ENCODE measurements at regions not wholly inside any gene's neighbourhood (a gene's known extent, or its start where the extent isn't known, plus 50 kb on each side); places are given as distances from the start of the nearest gene placed in this dataset.

DNA sequence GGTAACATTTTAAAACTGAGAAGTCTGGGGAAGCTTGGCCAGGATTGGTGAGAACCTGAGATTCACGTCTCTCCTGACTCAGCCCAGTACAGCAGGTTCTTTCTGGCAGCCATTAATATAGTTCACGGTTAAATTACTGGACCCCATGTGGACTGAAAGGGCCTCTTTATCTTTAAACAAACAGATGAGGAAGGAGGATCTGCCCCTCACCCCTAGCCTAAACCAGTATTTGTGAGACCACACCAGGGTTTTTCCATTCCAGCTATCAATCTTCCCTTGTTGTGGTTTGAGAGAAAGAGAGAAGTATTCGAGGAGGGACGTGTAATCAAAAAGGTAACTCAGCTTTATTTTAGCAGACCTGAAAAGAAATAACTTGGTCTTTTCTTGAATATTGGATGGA is 137.1 kb downstream of the PROX1 start:
- peak overlapping the region; percentile 55 for H3K27ac Mint-ChIP-seq

DNA sequence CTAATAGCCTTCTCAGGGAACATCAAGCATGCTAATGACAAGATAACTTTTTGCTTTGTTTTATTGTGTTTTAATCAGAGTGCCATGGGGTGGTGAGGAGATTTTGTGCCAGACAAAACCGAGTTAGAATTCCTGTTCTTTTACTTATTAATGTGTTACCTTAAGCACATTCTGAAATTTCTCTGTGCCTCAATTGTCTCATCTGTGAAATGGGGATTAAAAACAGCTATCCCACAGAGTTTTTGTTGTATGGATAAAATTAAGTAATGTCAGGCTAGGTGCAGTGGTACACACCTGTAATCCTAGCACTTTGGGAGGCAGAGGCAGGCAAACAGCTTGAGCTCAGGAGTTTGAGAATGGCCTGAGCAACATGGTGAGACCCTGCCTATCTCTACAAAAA is 138.0 kb downstream of the PROX1 start:
- peaks cover 32% of the 10 kb centered on the region for H3K4me1 Mint-ChIP-seq (ENCODE audit: unreplicated experiment)
- no peaks in the 10 kb centered on the region for H3K36me3 Mint-ChIP-seq
- H3K4me3 Mint-ChIP-seq, result no peak overlapping the region
- H3K9me3 Mint-ChIP-seq, result no peaks in the 10 kb centered on the region
- TF ChIP-seq, protein P1, sequence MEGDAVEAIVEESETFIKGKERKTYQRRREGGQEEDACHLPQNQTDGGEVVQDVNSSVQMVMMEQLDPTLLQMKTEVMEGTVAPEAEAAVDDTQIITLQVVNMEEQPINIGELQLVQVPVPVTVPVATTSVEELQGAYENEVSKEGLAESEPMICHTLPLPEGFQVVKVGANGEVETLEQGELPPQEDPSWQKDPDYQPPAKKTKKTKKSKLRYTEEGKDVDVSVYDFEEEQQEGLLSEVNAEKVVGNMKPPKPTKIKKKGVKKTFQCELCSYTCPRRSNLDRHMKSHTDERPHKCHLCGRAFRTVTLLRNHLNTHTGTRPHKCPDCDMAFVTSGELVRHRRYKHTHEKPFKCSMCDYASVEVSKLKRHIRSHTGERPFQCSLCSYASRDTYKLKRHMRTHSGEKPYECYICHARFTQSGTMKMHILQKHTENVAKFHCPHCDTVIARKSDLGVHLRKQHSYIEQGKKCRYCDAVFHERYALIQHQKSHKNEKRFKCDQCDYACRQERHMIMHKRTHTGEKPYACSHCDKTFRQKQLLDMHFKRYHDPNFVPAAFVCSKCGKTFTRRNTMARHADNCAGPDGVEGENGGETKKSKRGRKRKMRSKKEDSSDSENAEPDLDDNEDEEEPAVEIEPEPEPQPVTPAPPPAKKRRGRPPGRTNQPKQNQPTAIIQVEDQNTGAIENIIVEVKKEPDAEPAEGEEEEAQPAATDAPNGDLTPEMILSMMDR (conservative IDR thresholded peaks at IDR 0.05), result no peak
- no peak overlapping the region for H3K27ac Mint-ChIP-seq
- no peak for DNase-seq (ENCODE audit: extremely low spot score, unreplicated experiment)
- no peaks in the 10 kb centered on the region for H3K27me3 Mint-ChIP-seq

More for the DNA sequence above, 137.1 kb downstream of the PROX1 start:
- Mint-ChIP-seq H3K27me3 (no peaks in the 10 kb centered on the region), H3K36me3 (no peaks in the 10 kb centered on the region), H3K4me3 (peak overlapping the region; percentile 20), H3K4me1 (ENCODE audit: unreplicated experiment) (peaks cover 32% of the 10 kb centered on the region), H3K9me3 (no peaks in the 10 kb centered on the region)
- DNase-seq (ENCODE audit: extremely low spot score, unreplicated experiment), result no peak
- TF ChIP-seq, protein P1 (conservative IDR thresholded peaks at IDR 0.05), result no peak

DNA sequence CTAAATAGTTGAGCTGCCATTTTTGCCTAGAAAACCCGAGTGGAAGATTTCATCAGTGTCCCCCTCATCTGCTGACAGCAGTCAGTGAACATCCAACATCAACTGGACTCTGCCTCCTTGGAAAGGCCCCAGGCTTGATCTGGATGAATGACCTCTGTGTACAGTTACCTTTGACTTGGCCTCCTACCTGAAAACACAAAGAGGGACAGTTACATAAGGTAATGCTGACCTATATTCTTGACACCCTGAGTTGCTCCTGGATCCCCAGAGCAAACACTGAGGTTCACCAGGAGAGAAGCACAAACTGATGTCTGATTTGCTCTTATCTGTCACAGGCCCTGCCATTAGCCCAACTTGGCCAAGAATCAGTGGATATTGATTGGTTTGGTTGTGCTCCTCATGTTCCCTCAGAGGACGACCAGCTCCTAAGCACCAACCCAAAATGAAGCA is 138.9 kb downstream of the PROX1 start:
- H3K36me3 Mint-ChIP-seq, result no peaks in the 10 kb centered on the region
- H3K27me3 Mint-ChIP-seq, result no peaks in the 10 kb centered on the region
- DNase-seq (ENCODE audit: extremely low spot score, unreplicated experiment), result no peak
- H3K27ac Mint-ChIP-seq, result no peak overlapping the region
- no peaks in the 10 kb centered on the region for H3K9me3 Mint-ChIP-seq
- H3K4me3 Mint-ChIP-seq, result no peak overlapping the region
- TF ChIP-seq, protein P1 (conservative IDR thresholded peaks at IDR 0.05), result no peak
- peaks cover 31% of the 10 kb centered on the region for H3K4me1 Mint-ChIP-seq (ENCODE audit: unreplicated experiment)

DNA sequence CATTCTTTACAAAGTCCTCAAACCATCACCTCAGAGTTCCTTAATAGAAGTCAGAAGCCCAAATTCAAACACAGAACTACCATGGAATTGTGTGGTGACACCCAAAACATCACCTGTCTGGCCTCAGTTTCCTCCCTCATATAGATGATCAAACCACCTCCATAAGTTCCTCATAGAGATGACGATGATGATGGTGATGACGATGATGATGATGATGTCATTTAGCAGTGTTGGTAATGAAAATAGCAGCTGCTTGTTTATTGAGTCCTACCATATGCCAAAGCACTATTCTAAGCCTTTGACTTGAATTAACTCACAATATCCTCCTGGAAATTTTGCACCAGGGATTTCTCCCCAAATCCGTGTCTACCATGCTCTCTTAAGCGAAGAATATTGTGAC is 139.9 kb downstream of the PROX1 start:
- no peak overlapping the region for H3K27ac Mint-ChIP-seq

DNA sequence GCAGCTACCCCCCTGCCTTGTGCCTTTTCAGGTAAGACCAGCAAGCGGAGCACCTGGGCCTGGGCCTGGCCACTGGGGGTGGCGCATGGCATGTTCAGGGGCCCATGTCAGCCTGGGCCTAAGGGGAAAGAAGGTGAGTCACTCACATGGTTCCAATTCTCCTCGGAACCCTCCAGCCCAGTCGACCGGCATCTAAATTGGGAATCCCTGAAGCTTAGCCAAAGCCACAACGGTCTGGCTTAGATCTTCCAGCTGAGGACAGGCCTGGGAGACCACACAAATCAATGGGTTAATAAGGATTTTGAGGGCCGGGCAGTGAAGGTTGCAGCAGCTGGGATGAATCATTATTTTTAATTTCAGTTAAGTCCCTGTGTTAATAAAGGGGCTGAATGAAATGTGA is 145.1 kb upstream of the SMYD2 start:
- DNase-seq (ENCODE audit: extremely low spot score, unreplicated experiment), result no peak
- Mint-ChIP-seq H3K36me3 (no peaks in the 10 kb centered on the region), H3K4me1 (ENCODE audit: unreplicated experiment) (peaks cover 18% of the 10 kb centered on the region), H3K27me3 (peaks cover 4% of the 10 kb centered on the region), H3K27ac (no peak overlapping the region), H3K9me3 (peaks cover 5% of the 10 kb centered on the region), H3K4me3 (no peak overlapping the region)
- TF ChIP-seq, protein P1 (conservative IDR thresholded peaks at IDR 0.05), result no peak

More for the DNA sequence above, 139.9 kb downstream of the PROX1 start:
- TF ChIP-seq, protein P1 (conservative IDR thresholded peaks at IDR 0.05), result no peak
- Mint-ChIP-seq H3K9me3 (no peaks in the 10 kb centered on the region), H3K27me3 (no peaks in the 10 kb centered on the region), H3K36me3 (no peaks in the 10 kb centered on the region), H3K4me3 (no peak overlapping the region), H3K4me1 (ENCODE audit: unreplicated experiment) (peaks cover 28% of the 10 kb centered on the region)
- DNase-seq (ENCODE audit: extremely low spot score, unreplicated experiment), result no peak
